Loucy (cell line): ENCODE measurements at regions not wholly inside any gene's neighbourhood (a gene's known extent, or its start where the extent isn't known, plus 50 kb on each side); places are given as distances from the start of the nearest gene placed in this dataset.

ENCODE experiments used
- CTCF ChIP-seq: fragments of 200-600 bp; sonication (generic); conservative IDR thresholded peaks from 2 replicates; pipeline ENCODE4 v1.5.1; 2014; ENCODE audit warnings: mild to moderate bottlenecking, antibody characterized with exemption, low read length
- EZH2phosphoT487 ChIP-seq: fragments of 200-600 bp; IDR thresholded peaks from 2 replicates; pipeline ENCODE4 v1.6.1; 2018; ENCODE audit warnings: antibody characterized with exemption, mild to moderate bottlenecking, moderate library complexity, borderline replicate concordance

DNA sequence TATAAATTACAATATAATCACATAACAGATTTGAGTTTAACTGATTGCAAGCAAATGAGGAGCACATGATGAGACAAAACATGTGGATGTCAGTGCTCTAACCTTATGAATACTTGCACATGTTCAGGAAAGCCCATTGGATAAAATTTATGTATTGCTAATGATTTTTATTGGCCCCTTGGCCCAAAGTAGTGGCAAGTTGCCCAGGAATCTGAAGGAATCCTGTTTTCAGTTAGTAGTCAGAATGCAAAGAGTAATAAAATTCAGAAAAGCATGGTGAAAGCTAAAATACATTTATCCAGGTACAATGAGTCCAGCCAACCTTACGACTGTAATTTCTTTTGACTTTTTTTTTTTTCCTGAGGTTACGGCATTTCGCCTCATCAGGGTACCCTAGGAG, 1539.4 kb downstream of the EFNB2 start:
- TF ChIP-seq CTCF (no peak), EZH2phosphoT487 (no peak)
